SJCRH30 (cell line): ENCODE measurements at regions not wholly inside any gene's neighbourhood (a gene's known extent, or its start where the extent isn't known, plus 50 kb on each side); places are given as distances from the start of the nearest gene placed in this dataset.
A peak's percentile ranks its signal among the peaks of the same experiment; 100 is the strongest.

ENCODE experiments used
- DNase-seq, 2 experiments: peaks; one replicate each; pipeline ENCODE4 v3.0.0-alpha.2; 2015 to 2020
- H3K27ac ChIP-seq: fragments of 250-450 bp; sonication (Bioruptor Pico); 2 replicates; pipeline ENCODE4 v1.5.1; 2020; ENCODE audit warnings: mild to moderate bottlenecking, moderate library complexity
- H3K27me3 ChIP-seq: fragments of 250-450 bp; sonication (Bioruptor Pico); 2 replicates; pipeline ENCODE4 v1.5.1; 2020; ENCODE audit warnings: mild to moderate bottlenecking, moderate library complexity
- H3K36me3 ChIP-seq: fragments of 250-450 bp; sonication (Bioruptor Pico); 2 replicates; pipeline ENCODE4 v1.5.1; 2020; ENCODE audit warnings: mild to moderate bottlenecking, moderate library complexity
- H3K4me1 ChIP-seq: fragments of 250-450 bp; sonication (Bioruptor Pico); 2 replicates; pipeline ENCODE4 v1.5.1; 2020; ENCODE audit warnings: mild to moderate bottlenecking, moderate library complexity
- H3K4me3 ChIP-seq: fragments of 250-450 bp; sonication (Bioruptor Pico); 2 replicates; pipeline ENCODE4 v1.5.1; 2020; ENCODE audit warnings: mild to moderate bottlenecking, moderate library complexity
- H3K9me3 ChIP-seq: fragments of 250-450 bp; sonication (Bioruptor Pico); replicated peaks from 2 replicates; pipeline ENCODE4 v1.5.1; 2020; ENCODE audit warnings: mild to moderate bottlenecking, moderate library complexity

DNA sequence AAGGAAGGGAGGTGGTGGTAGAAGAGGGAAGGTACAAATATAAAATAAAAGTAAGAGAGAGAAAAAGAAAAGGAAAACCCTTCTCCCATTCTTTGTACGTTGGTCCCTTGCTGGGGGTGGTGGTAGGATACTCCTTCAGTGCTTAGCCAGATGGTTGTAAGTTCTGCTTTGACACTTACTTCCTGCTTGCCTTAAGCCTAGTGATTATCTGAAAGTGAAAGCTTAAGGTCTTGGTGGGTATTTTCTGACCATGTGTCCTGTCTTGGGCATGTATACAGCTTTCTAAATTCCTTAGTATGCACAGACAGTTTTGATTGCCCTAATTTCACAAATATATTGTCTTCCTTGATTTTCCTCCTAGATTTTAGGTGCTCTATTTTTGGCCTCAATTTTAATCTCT lies 314.8 kb downstream of the PCDH17 start:
- Histone ChIP-seq H3K4me1 (no peaks in the 10 kb centered on the region), H3K36me3 (no peaks in the 10 kb centered on the region), H3K27ac (no peak overlapping the region), H3K9me3 (no peaks in the 10 kb centered on the region), H3K27me3 (no peaks in the 10 kb centered on the region), H3K4me3 (no peak overlapping the region)
- peak in 1 of 2 experiments; percentile 5 for DNase-seq

DNA sequence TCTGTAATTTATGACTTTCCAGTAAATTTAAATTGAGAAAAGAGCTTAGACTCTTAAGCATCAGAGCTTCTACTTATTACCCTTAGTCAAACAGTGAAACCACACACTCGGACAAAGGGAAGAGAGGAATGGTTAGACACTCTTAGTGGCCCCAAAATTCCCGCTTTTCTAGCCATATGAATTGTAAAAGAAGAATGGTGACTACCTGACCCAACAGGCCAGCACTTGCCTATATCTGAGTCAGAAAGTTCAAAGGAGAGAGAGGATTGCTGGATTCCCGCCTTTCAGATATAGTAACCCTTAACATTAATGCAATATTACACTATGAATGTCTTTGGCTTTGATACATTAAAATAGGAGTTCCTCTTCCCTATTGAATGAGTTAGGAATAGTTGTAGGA lies 317.3 kb downstream of the PCDH17 start:
- Histone ChIP-seq H3K27ac (no peak overlapping the region), H3K4me1 (no peaks in the 10 kb centered on the region), H3K9me3 (no peaks in the 10 kb centered on the region), H3K4me3 (no peak overlapping the region), H3K27me3 (no peaks in the 10 kb centered on the region), H3K36me3 (no peaks in the 10 kb centered on the region)
- no peak for DNase-seq

DNA sequence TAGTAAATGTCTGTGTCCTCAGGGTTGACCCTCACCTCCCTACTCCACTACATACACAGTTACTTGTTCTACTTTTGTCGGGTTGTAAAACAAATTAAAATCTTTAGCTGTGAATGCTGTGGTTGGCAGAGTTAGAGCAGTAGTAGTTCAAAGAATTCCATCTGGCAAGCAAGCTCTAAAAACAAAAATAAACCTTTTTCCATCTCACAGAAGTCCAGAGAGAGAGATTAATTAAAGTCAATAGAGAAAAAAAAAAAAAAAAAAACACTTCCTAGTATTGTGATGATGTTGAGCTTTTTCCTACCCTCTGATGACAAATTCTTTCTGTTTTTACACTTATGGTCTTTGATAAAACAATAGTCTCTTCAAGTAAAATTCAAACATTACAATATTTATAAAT lies 338.4 kb downstream of the PCDH17 start:
- H3K4me3 ChIP-seq = no peak overlapping the region
- H3K9me3 ChIP-seq = no peaks in the 10 kb centered on the region
- H3K4me1 ChIP-seq = no peaks in the 10 kb centered on the region
- H3K27me3 ChIP-seq = no peaks in the 10 kb centered on the region
- no peak overlapping the region for H3K27ac ChIP-seq
- no peaks in the 10 kb centered on the region for H3K36me3 ChIP-seq
- no peak for DNase-seq

DNA sequence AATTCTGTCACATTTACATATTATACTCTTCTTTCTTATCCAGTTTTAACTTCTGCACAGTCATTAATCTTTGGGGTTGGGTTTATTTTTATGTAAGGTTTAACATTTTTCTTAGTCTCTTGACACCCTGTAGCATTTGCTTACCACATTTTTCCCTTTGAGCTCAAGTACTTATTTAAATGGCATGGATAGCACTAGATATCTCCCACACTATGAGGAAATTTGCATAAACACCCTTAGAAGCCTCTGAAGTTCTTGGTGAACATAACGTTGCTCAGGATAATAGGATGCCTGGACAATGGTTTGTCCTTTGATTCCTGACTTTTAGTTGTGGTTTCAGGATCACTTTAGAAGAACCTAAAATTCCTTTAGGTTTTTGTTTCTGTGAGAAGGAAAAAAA lies 338.9 kb downstream of the PCDH17 start:
- Histone ChIP-seq H3K27me3 (no peaks in the 10 kb centered on the region), H3K4me3 (no peak overlapping the region), H3K36me3 (no peaks in the 10 kb centered on the region), H3K9me3 (no peaks in the 10 kb centered on the region), H3K4me1 (no peaks in the 10 kb centered on the region), H3K27ac (no peak overlapping the region)
- no peak for DNase-seq

DNA sequence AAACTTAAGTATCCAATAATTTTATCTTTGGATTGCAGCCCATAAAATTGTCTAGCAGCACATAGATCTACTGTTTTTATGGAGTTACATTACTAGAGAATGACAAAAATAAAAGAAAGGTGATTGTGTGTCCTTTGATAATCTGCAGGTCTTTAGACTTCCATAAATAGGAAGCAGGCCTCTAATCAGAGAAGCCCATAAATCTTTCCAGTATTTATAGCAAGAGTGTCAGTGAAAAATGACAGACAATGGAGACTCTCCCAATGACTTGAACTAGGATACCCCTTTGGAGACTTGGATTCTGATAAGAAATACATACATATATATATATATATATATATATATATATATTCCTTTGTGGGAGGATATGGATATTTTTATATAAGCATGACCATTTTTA lies 351.2 kb downstream of the PCDH17 start:
- Histone ChIP-seq H3K9me3 (no peaks in the 10 kb centered on the region), H3K36me3 (no peaks in the 10 kb centered on the region), H3K4me1 (no peaks in the 10 kb centered on the region), H3K27me3 (no peaks in the 10 kb centered on the region), H3K27ac (no peak overlapping the region), H3K4me3 (no peak overlapping the region)
- no peak for DNase-seq

DNA sequence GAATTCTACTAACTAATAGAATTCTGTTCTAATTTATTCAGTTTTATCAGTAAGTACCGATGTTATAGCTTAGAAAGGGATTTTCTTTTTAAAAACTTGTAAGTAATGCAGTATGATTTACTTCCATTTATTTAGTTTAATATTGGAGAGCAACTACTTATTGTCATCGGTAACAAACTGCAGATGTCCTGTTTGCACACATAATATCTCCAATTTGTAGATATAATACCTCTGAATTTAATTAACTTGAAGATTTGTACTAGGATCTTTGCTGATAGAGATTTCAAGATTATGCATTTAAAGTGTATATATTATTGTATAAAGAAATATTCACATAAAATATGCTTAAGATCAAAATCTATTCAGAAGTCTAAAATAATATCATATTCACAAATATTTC lies 356.7 kb downstream of the PCDH17 start:
- no peaks in the 10 kb centered on the region for H3K27me3 ChIP-seq
- H3K36me3 ChIP-seq = no peaks in the 10 kb centered on the region
- DNase-seq = no peak
- no peaks in the 10 kb centered on the region for H3K9me3 ChIP-seq
- H3K27ac ChIP-seq = no peak overlapping the region
- no peaks in the 10 kb centered on the region for H3K4me1 ChIP-seq
- no peak overlapping the region for H3K4me3 ChIP-seq

DNA sequence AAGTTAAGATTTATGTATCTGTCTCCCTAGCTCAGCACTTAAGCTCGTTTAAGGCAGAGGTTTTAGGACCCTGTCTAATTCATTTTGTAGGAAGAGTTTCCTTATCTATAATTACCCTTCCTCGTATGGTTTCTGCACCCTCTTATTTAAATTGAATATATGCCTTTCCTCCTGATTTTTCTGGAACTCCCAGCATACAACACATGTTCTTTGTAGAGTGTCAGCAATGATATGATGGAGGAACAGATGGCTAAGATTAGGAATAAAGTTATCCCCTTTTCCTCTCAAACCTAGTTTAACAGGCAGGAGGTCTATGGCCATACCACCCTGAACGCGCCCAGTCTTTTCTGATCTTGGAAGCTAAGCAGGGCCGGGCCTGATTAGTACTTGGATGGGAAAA lies 359.5 kb downstream of the PCDH17 start:
- Histone ChIP-seq H3K36me3 (no peaks in the 10 kb centered on the region), H3K9me3 (no peaks in the 10 kb centered on the region), H3K27me3 (no peaks in the 10 kb centered on the region), H3K4me3 (no peak overlapping the region), H3K27ac (no peak overlapping the region), H3K4me1 (no peaks in the 10 kb centered on the region)
- no peak for DNase-seq

DNA sequence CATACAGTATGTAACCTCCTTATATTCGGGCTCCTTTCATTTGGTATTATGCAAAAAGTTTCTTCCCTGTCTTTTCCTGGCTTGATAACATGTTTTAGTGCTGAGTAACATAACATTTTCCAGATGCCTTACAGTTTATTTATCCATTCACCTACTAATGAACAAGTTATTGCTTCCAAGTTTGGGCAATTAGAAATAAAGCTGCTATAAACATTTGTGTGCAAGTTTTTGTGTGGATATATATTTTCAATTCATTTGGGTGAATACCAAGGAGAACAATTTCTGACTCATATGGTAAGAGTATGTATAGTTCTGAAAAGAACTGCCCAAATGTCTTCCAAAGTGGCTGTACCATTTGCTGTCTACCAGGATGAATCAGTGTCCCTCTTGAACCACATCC lies 360.9 kb downstream of the PCDH17 start:
- DNase-seq = no peak
- Histone ChIP-seq H3K9me3 (no peaks in the 10 kb centered on the region), H3K36me3 (no peaks in the 10 kb centered on the region), H3K27me3 (no peaks in the 10 kb centered on the region), H3K4me1 (no peaks in the 10 kb centered on the region), H3K4me3 (no peak overlapping the region), H3K27ac (no peak overlapping the region)

DNA sequence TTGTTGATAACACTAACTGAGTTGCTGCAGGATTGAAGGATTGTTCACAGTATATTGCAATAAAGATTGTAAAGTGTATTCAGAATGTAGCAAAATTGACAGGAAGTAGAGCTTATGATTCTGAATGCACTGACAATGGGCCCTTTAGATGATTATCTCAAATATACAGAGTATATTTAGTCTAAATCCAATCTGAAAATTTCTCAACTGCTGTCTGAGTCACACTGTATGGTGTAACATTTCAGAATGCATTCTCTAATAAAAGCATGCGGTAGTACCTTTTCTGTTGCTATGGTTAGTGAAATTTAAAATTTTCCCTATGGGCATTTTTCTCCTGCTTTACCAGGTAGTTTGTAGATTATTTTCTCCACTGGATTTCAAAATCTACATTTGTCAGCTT lies 365.2 kb downstream of the PCDH17 start:
- DNase-seq = no peak
- Histone ChIP-seq H3K27me3 (no peaks in the 10 kb centered on the region), H3K9me3 (no peaks in the 10 kb centered on the region), H3K4me3 (no peak overlapping the region), H3K4me1 (no peaks in the 10 kb centered on the region), H3K27ac (no peak overlapping the region), H3K36me3 (no peaks in the 10 kb centered on the region)

DNA sequence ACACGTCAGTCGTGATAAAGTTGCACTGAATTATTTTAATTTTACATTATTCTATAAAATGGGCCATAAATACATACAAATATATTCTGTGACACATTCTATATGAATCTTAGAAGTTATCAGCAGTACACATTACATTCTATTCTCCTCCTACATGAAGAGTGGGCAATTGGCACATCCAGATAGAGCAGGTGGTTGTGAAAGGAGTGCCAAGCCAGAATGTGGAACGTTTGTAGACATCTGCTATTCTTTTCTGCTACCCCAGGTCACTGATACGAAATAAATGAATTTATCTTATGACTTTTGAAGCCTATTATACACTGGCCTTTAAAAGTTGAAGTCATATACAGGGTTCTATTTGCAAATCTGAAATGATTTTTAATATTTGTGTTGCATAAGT lies 373.2 kb downstream of the PCDH17 start:
- Histone ChIP-seq H3K4me3 (no peak overlapping the region), H3K9me3 (no peaks in the 10 kb centered on the region), H3K27ac (no peak overlapping the region), H3K27me3 (no peaks in the 10 kb centered on the region), H3K36me3 (no peaks in the 10 kb centered on the region), H3K4me1 (no peaks in the 10 kb centered on the region)
- DNase-seq = no peak

DNA sequence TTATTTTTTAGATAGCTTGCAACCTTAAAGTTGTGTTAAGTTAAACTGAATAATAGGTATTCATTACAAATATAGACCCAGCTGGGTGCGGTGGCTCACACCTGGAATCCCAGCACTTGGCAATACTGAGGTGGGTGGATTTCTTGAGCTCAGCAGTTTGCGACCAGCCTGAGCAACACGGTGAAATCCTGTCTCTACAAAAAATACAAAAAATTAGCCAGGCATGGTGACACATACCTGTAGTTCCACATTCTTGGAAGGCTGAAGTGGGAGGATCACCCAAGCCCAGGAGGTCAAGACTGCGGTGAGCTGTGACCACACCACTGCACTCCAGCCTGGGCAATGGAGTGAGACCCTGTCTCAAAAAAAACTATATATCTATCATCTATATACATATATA lies 386.5 kb downstream of the PCDH17 start:
- H3K27ac ChIP-seq = no peak overlapping the region
- no peaks in the 10 kb centered on the region for H3K4me1 ChIP-seq
- no peak overlapping the region for H3K4me3 ChIP-seq
- H3K9me3 ChIP-seq = no peaks in the 10 kb centered on the region; the same call in 1 of the 2 replicates
- no peaks in the 10 kb centered on the region for H3K36me3 ChIP-seq
- H3K27me3 ChIP-seq = no peaks in the 10 kb centered on the region
- DNase-seq = no peak

DNA sequence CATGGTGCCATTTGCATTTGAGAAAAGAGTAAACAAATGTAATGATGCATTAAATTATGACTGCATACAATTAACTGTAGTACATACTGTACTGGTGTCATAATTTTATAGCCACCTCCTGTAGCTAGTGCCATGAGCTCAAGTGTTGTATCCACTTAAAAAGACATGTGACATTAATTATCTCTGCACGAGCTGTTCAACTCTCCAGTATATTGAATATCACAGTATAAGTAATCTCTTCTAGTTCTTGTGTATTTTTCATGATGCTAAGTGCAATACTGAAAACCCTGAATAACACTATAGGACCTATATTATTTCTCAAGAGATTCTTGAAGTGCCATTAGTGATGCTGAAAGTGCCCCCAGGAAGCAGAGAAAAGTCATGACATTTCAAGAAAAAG lies 387.3 kb downstream of the PCDH17 start:
- Histone ChIP-seq H3K4me1 (no peaks in the 10 kb centered on the region), H3K27me3 (no peaks in the 10 kb centered on the region), H3K27ac (no peak overlapping the region), H3K4me3 (no peak overlapping the region), H3K36me3 (no peaks in the 10 kb centered on the region), H3K9me3 (no peaks in the 10 kb centered on the region; the same call in 1 of the 2 replicates)
- no peak for DNase-seq

DNA sequence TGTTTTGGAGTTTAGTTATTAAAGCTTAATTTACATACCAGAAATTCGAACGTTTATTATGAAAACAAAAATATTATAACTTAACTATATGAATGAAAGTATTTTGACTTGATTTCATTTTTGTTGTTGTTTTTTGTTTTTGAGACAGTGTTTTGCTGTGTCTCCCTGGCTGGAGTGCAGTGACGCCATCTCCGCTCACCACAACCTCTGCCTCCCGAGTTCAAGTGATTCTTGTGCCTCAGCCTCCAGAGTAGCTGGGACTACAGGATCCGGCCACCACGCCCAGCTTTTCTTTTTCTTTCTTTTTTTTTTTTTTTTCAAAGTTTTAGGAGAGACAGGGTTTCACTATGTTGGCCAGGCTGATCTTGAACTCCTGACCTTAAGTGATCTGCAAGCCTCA lies 392.6 kb downstream of the PCDH17 start:
- Histone ChIP-seq H3K27ac (no peak overlapping the region), H3K9me3 (no peaks in the 10 kb centered on the region; the same call in 1 of the 2 replicates), H3K27me3 (no peaks in the 10 kb centered on the region), H3K36me3 (no peaks in the 10 kb centered on the region), H3K4me3 (no peak overlapping the region), H3K4me1 (peaks cover 4% of the 10 kb centered on the region; the same call in 1 of the 2 replicates)
- DNase-seq = no peak

DNA sequence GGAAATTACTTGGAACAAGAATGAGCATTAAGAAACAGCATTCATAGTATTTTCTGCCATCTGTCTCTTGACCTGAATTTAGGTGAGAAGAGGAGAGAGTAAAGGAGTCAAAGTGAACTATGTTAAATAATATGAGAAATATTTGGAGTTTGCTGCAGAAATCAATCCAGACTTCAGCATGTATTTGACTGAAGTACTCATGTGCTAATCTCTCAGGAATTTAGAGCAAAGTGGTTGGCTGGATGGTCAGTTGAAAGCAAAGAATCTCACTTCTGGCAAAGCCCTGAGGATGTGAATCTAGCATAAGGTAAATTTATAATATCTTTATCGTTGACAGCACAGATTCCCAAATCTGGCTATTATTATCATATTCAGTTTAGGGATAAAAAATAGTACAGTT lies 394.3 kb downstream of the PCDH17 start:
- Histone ChIP-seq H3K4me3 (no peak overlapping the region), H3K36me3 (no peaks in the 10 kb centered on the region), H3K4me1 (peaks cover 4% of the 10 kb centered on the region; the same call in 1 of the 2 replicates), H3K27ac (no peak overlapping the region), H3K9me3 (no peaks in the 10 kb centered on the region), H3K27me3 (no peaks in the 10 kb centered on the region)
- DNase-seq = no peak

DNA sequence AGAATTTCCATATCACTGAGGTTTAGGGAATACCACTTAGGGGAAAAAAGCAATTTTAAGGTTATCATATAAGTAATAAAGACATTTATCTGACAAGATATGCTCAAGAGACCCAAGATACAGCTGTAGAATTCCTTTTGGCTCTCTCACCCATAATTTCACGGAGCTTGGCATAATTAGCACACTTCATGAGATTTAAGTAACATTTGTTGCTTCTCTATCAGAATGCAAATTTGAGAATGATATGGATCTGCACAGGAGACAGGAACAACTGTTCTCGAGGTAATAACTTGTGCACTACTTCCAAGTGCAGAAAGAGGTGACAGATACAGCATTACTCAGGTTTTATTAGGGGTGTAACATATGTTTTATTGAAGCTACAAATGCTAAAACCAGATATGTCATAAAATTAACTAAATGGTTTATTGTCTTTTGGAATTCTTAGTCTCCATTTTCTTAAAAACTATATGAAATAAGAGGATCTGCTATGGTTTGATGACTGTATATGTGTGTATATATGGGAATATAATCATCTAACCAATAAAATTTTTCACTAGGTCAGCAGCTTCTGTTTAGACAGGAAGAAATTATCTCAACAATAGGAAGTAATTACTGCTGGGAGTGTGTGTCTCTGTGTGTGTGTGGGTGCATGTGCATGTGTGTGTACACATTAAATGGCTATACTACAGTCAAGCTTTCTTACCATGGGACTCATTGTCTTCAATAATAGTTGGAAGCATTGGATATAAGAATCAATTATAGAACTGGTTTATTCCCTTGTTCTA lies 401.3 kb downstream of the PCDH17 start:
- H3K36me3 ChIP-seq = no peaks in the 10 kb centered on the region
- H3K9me3 ChIP-seq = no peaks in the 10 kb centered on the region; the same call in 1 of the 2 replicates
- DNase-seq = peak; percentile 54 to 83
- H3K4me1 ChIP-seq = peaks cover 31% of the 10 kb centered on the region
- peak overlapping the region; percentile 82 for H3K27ac ChIP-seq
- no peak overlapping the region for H3K4me3 ChIP-seq
- H3K27me3 ChIP-seq = no peaks in the 10 kb centered on the region

DNA sequence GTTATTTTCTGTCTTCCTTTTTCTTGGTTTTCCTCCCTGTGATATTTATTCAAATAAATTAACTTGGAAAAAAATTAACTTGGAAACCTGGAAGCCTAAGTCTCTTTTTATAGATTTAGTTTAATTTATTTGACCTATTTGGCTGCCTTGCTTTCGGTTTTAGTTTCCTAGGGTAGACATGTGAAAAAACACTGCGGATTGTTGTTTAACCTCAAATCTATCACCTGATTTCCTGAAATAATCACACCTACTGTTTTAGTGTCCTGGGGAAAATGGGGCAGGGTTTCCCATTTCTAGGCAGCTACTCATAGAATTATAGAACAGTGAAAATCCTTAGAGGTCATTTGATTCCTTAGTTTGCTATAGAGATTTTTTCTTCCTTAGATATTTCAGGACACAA lies 412.4 kb downstream of the PCDH17 start:
- Histone ChIP-seq H3K27me3 (no peaks in the 10 kb centered on the region), H3K9me3 (no peaks in the 10 kb centered on the region; the same call in none of the 2 replicates), H3K27ac (no peak overlapping the region), H3K36me3 (no peaks in the 10 kb centered on the region), H3K4me1 (0 out of 2 replicates have a peak, but pooled peaks cover 2% of the 10 kb centered on the region), H3K4me3 (no peak overlapping the region)
- DNase-seq = no peak
